K562 (cell line): ENCODE measurements at regions not wholly inside any gene's neighbourhood (a gene's known extent, or its start where the extent isn't known, plus 50 kb on each side); places are given as distances from the start of the nearest gene placed in this dataset.

Source experiments
- BACH1 ChIP-seq: fragments of 200-800 bp; sonication (Bioruptor generic); IDR thresholded peaks from 2 replicates; pipeline ENCODE4 v1.6.1; 2016; ENCODE audit warnings: missing genetic modification characterization, missing compliant biosample characterization
- BCOR ChIP-seq: fragments of 450-650 bp; IDR thresholded peaks from 2 replicates; pipeline ENCODE4 v1.6.1; 2016
- DPF2 ChIP-seq: fragments of 450-650 bp; IDR thresholded peaks from 2 replicates; pipeline ENCODE4 v1.6.1; 2016
- ELF4 ChIP-seq: fragments of 450-650 bp; formaldehyde crosslinking; IDR thresholded peaks from 2 replicates; pipeline ENCODE4 v1.4.0; 2022; ENCODE audit warnings: missing genetic modification characterization
- FIP1L1 ChIP-seq: fragments of 200-400 bp; formaldehyde crosslinking; IDR thresholded peaks from 2 replicates; pipeline ENCODE4 v1.6.1; 2018; ENCODE audit warnings: mild to moderate bottlenecking, low read depth, low read length; ENCODE audit not compliant: poor library complexity, severe bottlenecking
- PHF20 ChIP-seq: fragments of 450-650 bp; IDR thresholded peaks from 2 replicates; pipeline ENCODE4 v1.6.1; 2018; ENCODE audit not compliant: partially characterized antibody
- PHTF2 ChIP-seq: fragments of 250-450 bp; sonication (Bioruptor Pico); IDR thresholded peaks from 2 replicates; pipeline ENCODE4 v1.5.0; 2021; ENCODE audit warnings: mild to moderate bottlenecking
- POU5F1 ChIP-seq: fragments of 150-350 bp; IDR thresholded peaks from 2 replicates; pipeline ENCODE4 v1.6.1; 2014; ENCODE audit warnings: borderline replicate concordance, low read length, low read depth, mild to moderate bottlenecking; ENCODE audit not compliant: partially characterized antibody
- SRF ChIP-seq, 2 experiments: fragments of 250-450, 450-650 bp in 1 of 2; sonication (Bioruptor Pico) in 1 of 2; sonication (generic) in 1 of 2; formaldehyde crosslinking; IDR thresholded peaks; 2 replicates each; pipeline versions ENCODE4 v1.5.0 to v1.5.1; 2020 to 2022; ENCODE audit warnings: mild to moderate bottlenecking in 1 of 2, missing genetic modification reagents in 1 of 2
- TAF1 ChIP-seq: IDR thresholded peaks from 2 replicates; pipeline ENCODE4 v1.6.1; 2011; ENCODE audit warnings: mild to moderate bottlenecking, low read length, moderate library complexity; ENCODE audit not compliant: insufficient read depth, control insufficient read depth, severe bottlenecking; ENCODE audit errors: extremely low read depth
- ZBTB1 ChIP-seq: sonication (generic); formaldehyde crosslinking; IDR thresholded peaks from 2 replicates; pipeline ENCODE4 v1.8.1; 2023; ENCODE audit warnings: missing genetic modification reagents, low read depth, mild to moderate bottlenecking, borderline replicate concordance
- ZNF140 ChIP-seq: fragments of 250-450 bp; sonication (Bioruptor Pico); IDR thresholded peaks from 2 replicates; pipeline ENCODE4 v1.8.0; 2021; ENCODE audit warnings: moderate library complexity, mild to moderate bottlenecking, inconsistent platforms
- ZNF512 ChIP-seq: IDR thresholded peaks from 2 replicates; pipeline ENCODE4 v1.6.1; 2016; ENCODE audit warnings: missing genetic modification characterization, missing compliant biosample characterization
- ZNF583 ChIP-seq: fragments of 250-450 bp; sonication (Bioruptor Pico); IDR thresholded peaks from 2 replicates; pipeline ENCODE4 v1.4.0; 2020
- ZNF644 ChIP-seq: fragments of 200-800 bp; sonication (Bioruptor generic); IDR thresholded peaks from 2 replicates; pipeline ENCODE4 v1.6.1; 2016; ENCODE audit warnings: low read depth, missing genetic modification characterization, missing compliant biosample characterization
- ZNF766 ChIP-seq: fragments of 200-800 bp; sonication (Bioruptor generic); conservative IDR thresholded peaks from 2 replicates; pipeline ENCODE4 v1.6.1; 2016; ENCODE audit warnings: missing genetic modification characterization, missing compliant biosample characterization
- TF ChIP-seq, protein P1 (sequence below): fragments of 150-350 bp; conservative IDR thresholded peaks from 2 replicates; pipeline ENCODE4 v1.6.1; 2014; ENCODE audit warnings: low read length
- TF ChIP-seq, protein P2 (sequence below): fragments of 450-650 bp; formaldehyde crosslinking; IDR thresholded peaks from 2 replicates; pipeline ENCODE4 v1.4.0; 2022; ENCODE audit warnings: missing genetic modification characterization
- TF ChIP-seq, protein P3 (sequence below), 2 experiments: IDR thresholded peaks; 2 replicates each; pipeline ENCODE4 v1.6.1; 2011; ENCODE audit warnings: borderline replicate concordance in 1 of 2, control low read depth in 1 of 2, low read depth in 1 of 2, low read length in 1 of 2, mild to moderate bottlenecking in 1 of 2, mixed read lengths in 1 of 2, moderate library complexity in 1 of 2; ENCODE audit not compliant: insufficient read depth in 1 of 2, insufficient read length in 1 of 2, poor library complexity in 1 of 2, severe bottlenecking in 1 of 2; ENCODE audit errors: extremely low read depth in 1 of 2
- TF ChIP-seq, protein P4 (sequence below): fragments of 250-450 bp; sonication (Bioruptor Pico); IDR thresholded peaks from 2 replicates; pipeline ENCODE4 v1.8.0; 2022; ENCODE audit warnings: moderate library complexity, mild to moderate bottlenecking, inconsistent platforms
- TF ChIP-seq, protein P5 (sequence below): fragments of 450-650 bp; formaldehyde crosslinking; IDR thresholded peaks from 2 replicates; pipeline ENCODE4 v1.4.0; 2020; ENCODE audit warnings: mild to moderate bottlenecking

GRCh38 chr18:62450175-62450545, 72.7 kb upstream of the ZCCHC2 start (continued):
- TF ChIP-seq ZNF583 (CRISPR knock-in tag) (peak; percentile 96), TAF1 (no peak), ELF4 (CRISPR knock-in tag) (peak; percentile 83; the same call in 1 of the 2 replicates), ZNF644 (tag) (peak; percentile 77), PHTF2 (no peak), PHF20 (no peak), ZNF766 (CRISPR knock-in tag) (peak; percentile 84), BCOR (no peak), ZNF140 (peak; percentile 80), ZNF512 (tag) (no peak), DPF2 (no peak), SRF (CRISPR knock-in tag; IDR thresholded peaks at IDR 0.05) (peak in 1 of 2 experiments; percentile 25; a peak in 1 of 4 replicates), ZBTB1 (CRISPR knock-in tag) (no peak), FIP1L1 (no peak), BACH1 (tag) (no peak; the same call in 1 of the 2 replicates), POU5F1 (no peak)
- TF ChIP-seq, protein P1, sequence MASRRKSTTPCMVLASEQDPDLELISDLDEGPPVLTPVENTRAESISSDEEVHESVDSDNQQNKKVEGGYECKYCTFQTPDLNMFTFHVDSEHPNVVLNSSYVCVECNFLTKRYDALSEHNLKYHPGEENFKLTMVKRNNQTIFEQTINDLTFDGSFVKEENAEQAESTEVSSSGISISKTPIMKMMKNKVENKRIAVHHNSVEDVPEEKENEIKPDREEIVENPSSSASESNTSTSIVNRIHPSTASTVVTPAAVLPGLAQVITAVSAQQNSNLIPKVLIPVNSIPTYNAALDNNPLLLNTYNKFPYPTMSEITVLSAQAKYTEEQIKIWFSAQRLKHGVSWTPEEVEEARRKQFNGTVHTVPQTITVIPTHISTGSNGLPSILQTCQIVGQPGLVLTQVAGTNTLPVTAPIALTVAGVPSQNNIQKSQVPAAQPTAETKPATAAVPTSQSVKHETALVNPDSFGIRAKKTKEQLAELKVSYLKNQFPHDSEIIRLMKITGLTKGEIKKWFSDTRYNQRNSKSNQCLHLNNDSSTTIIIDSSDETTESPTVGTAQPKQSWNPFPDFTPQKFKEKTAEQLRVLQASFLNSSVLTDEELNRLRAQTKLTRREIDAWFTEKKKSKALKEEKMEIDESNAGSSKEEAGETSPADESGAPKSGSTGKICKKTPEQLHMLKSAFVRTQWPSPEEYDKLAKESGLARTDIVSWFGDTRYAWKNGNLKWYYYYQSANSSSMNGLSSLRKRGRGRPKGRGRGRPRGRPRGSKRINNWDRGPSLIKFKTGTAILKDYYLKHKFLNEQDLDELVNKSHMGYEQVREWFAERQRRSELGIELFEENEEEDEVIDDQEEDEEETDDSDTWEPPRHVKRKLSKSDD, result no peak
- TF ChIP-seq, protein P2, sequence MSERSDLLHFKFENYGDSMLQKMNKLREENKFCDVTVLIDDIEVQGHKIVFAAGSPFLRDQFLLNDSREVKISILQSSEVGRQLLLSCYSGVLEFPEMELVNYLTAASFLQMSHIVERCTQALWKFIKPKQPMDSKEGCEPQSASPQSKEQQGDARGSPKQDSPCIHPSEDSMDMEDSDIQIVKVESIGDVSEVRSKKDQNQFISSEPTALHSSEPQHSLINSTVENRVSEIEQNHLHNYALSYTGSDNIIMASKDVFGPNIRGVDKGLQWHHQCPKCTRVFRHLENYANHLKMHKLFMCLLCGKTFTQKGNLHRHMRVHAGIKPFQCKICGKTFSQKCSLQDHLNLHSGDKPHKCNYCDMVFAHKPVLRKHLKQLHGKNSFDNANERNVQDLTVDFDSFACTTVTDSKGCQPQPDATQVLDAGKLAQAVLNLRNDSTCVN (CRISPR knock-in tag), result peak; percentile 80; the same call in 1 of the 2 replicates
- TF ChIP-seq, protein P3, sequence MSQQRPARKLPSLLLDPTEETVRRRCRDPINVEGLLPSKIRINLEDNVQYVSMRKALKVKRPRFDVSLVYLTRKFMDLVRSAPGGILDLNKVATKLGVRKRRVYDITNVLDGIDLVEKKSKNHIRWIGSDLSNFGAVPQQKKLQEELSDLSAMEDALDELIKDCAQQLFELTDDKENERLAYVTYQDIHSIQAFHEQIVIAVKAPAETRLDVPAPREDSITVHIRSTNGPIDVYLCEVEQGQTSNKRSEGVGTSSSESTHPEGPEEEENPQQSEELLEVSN (IDR thresholded peaks at IDR 0.05; ENCODE audit: borderline replicate concordance in 1 of 2, extremely low read depth in 1 of 2, insufficient read depth in 1 of 2, insufficient read length in 1 of 2, low read depth in 1 of 2, low read length in 1 of 2, poor library complexity in 1 of 2, severe bottlenecking in 1 of 2), result no peak
- TF ChIP-seq, protein P4, sequence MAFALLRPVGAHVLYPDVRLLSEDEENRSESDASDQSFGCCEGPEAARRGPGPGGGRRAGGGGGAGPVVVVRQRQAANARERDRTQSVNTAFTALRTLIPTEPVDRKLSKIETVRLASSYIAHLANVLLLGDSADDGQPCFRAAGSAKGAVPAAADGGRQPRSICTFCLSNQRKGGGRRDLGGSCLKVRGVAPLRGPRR (CRISPR knock-in tag), result peak; percentile 89
- TF ChIP-seq, protein P5, sequence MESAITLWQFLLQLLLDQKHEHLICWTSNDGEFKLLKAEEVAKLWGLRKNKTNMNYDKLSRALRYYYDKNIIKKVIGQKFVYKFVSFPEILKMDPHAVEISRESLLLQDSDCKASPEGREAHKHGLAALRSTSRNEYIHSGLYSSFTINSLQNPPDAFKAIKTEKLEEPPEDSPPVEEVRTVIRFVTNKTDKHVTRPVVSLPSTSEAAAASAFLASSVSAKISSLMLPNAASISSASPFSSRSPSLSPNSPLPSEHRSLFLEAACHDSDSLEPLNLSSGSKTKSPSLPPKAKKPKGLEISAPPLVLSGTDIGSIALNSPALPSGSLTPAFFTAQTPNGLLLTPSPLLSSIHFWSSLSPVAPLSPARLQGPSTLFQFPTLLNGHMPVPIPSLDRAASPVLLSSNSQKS (CRISPR knock-in tag), result 0 out of 2 replicates have a peak, but pooled peaks have one; percentile 66
